ENCODE measurements at regions not wholly inside any gene's neighbourhood (a gene's known extent, or its start where the extent isn't known, plus 50 kb on each side); places are given as distances from the start of the nearest gene placed in this dataset.

DNA sequence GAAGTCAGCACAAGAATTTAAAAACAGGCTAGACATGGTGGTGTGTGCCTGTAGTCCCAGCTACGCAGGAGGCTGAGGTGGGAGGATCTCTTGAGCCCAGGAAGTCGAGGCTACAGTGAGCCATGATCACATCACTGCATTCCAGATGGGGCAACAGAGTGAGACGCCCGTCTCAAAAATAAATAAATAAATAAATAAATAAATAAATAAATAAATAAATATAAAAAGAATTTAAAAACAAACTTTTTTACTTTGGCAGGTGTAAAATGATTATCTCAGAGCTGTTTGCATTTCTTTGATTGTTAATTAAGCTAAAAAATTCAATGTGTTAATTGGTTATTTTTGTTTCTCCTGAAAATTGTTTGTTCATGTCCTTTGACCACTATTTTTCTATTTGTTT lies 97.5 kb upstream of the RPS6KA3 start:
- no peak for DNase-seq

DNA sequence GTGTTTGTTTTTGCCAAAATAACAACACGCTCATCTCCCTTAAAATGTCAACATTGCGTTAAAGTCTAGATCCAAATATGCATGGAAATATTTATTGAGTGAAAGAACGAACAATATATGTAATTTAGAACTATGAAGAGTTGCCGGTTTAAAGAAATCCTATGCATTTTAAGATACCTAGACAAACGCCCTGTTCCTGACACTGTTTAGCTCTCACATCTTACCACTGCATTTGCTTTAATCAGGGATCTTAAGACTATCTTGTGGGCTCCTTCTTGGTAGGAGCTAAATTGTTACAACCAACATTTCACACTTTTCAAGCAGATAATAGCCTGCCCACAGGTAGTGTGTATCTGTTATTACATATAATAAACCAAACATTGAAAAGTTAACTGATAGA lies 96.6 kb upstream of the RPS6KA3 start:
- no peak for DNase-seq

- DNase-seq: no peak
Measured at GRCh38 chrX:20362268-20363267, 95.9 kb upstream of the RPS6KA3 start.

DNA sequence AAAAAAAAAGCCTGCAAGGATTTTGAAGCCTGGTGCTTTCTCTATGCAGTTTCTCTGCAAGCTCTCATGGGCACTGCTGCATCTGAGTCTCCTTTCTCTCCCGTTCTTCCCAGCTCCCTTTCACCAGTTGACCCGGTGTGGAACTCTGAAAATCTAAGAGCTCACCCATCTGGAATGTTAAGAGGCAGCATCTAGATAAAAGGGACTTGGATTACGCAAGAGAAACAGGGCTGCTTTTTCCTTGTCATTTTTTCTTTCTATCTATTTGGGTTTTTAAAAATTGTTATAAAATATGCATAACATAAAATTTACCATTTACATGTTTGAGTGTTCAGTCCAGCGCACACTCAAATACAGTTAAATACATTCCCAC lies 95.2 kb upstream of the RPS6KA3 start:
- DNase-seq: no peak

- no peak for DNase-seq
Measured at GRCh38 chrX:20361081-20361889, 94.6 kb upstream of the RPS6KA3 start.

GRCh38 chrX:20355187-20355586 lies 88.5 kb upstream of the RPS6KA3 start:
- no peak for DNase-seq

DNA sequence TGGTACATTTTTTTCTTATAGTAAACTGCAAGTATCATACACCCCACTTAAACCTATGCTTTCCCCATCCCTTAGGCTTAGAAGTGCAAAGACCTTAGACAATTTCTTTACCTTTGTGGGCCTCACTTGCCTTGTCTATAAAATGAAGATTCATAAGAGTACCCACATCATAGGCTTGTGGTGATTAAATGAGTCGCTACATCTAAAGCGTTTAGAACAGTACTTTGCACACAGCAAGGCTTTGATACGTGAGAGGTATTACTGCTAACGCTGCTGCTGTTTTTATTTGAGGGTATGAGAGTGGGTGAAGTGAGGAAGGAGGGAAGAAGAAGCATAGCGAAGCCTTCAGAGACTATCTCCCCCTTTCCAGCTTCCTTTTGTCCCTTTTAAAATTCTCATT lies 87.8 kb upstream of the RPS6KA3 start:
- no peak for DNase-seq

DNA sequence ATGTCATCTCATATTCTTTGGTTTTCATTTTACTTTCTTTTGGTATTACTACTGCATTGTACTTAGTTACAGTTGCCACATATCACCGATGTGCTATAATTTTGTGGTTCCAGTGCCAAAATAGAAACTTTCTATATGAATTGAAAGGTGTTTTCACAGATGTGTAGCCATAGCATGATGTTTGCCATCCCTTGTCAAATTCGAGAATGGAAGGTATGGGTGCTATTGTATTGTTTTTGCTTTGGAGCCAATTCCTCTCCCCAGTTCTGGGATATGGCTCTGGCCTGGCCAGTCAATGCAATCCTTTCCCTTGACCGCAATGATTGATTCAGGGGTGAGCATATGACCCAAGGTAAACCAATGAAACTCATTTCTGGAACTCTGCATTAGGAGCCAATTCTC lies 86.2 kb upstream of the RPS6KA3 start:
- DNase-seq: no peak

GRCh38 chrX:20352504-20352903 lies 85.8 kb upstream of the RPS6KA3 start:
- DNase-seq: no peak

- DNase-seq: no peak
Measured at GRCh38 chrX:20350596-20350995, 83.9 kb upstream of the RPS6KA3 start.

DNA sequence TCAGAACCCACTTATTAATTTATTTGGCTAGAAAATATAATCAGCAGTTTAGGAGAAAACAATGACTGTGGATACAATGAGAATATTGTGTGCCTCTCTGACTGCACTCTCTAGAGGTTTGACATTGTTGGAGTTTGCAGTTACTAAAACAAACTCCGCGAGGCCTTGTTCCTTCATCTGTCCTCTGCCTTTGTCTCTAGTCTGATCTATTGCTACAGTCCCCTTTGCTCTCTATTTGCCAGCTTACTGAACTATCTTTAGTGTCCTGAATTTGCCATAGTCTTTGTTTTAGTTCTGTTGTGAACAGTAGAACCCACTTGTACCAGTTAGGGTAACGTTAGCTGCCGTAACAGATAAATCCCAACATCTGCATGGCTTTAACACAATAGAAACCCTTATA lies 81.4 kb upstream of the RPS6KA3 start:
- DNase-seq: no peak

DNA sequence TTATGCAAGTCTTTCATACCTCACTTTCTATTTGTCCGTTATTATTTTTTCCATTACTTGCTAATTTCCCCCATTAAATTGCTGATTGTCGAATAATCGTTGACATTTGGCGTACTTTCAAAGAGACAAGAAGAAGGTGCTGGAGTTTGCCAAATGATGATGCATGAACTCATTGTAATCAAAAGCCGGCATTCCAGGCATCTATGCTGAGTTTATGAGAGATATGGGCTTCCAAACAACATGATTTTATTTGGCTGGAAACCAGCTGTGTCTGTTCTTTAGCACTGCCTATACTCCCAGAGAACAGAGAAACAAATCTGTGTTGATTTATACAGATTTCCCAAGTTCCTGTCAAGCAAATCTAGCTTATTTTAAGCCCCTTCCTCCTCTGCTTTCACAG lies 80.8 kb upstream of the RPS6KA3 start:
- DNase-seq: no peak

DNA sequence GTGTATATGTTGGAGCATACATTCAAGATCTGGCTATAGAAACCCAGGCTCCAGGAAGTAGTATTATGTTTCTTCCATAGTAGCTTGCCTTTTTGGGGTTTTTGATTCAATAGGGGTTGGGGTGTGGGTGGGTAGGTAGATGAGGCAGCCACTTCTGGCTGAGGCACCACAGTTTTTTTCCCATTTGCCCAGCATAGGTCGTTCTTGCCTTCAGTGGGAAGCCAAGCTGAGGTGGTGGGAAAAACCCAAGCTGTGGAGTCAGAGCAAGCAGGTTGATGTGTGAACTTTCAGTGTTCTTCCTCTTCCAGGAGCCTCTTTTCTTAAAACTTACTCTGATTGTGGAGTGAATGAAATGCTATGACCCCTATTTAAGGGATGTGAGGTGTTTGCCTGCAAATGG lies 67.0 kb upstream of the RPS6KA3 start:
- no peak for DNase-seq

DNA sequence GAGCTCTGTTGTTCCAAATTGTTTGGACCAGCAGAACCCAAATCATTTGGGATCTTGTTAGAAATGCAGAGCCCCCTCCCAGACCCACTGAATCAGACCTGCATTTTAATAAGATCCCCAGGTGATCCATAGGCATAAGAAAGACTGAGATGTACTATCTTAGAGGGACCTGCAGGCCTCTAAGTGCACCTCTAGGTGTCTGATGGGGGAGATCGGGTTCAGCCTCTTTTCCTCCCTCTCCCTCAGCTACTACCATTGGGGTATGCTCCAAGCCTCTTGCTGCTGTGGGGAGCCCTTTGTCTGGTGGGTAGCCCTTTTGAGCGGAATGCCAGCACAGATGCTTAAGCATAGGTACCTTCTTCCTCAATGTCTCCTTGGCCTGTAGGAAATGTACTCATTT lies 63.8 kb upstream of the RPS6KA3 start:
- DNase-seq: no peak

DNA sequence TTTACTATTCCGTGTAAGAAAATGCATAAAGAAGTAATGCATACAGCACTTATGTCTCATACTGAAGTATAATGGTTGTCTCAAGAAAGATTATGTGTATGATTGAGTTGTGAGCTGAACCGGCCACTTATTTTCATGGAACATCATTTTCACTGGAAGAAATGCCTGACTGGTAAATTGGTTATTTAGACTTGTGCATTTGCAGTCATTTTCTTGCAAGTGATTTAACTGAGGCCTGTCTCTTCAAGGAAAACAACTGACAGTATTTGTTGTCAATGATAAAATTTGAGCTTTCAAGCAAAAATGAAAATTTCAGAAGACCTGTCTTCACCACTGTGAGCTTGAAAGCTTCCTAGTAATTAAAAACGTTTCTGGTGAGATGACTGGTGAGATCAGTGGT lies 62.7 kb upstream of the RPS6KA3 start:
- no peak for DNase-seq

GRCh38 chrX:20325786-20326388 lies 59.2 kb upstream of the RPS6KA3 start:
- no peak for DNase-seq

DNA sequence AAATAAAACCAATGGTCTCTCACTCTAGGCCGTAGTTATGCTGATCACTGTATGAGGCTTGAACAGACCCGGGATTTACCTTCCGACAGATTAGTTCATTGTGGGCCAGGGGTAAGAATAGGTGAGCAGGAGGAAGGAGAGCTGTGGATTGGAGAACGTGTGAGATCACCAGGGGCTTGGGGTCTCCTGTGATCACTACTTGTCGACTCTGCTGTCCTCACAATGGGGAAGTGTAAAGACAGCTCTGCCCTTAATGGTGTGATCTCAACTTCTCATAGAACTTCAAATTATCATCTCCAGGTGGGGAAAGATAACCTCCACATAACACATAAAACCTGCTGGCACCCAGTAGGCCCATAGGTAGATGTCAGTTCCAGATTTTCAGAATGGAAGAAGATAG lies 56.2 kb upstream of the RPS6KA3 start:
- no peak for DNase-seq

DNA sequence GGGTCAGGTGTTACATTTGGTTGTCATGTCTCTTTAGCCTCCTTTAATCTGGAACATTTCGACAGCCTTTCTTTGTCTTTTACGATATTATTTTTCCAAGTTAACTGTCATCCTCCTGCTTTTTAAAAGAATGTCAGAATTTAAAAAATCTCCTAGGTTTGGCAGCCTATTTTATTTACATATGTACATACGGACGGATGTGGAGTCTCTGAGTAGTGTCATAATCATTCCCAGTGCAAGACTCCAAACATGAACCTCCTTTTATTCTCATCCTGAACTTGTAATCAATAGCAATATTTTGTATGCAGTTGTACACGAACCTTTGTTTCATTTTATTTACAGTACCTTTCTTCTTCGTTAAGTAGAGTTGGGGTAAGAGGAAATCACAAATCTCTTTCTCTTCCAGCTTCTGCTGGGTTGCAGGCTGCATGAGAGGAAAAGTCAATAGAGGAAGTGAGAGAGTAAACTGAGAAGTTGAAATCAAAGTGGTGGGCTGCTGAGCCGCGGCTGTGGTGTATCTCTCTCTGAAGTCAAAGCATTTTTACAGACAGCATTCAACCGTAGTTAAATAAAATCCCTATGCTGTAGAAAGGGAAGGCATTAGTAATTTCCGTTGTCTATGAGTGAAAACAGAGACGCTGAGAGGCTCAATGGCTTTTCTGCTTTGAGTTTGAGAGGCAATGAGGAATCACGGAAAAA lies 53.9 kb upstream of the RPS6KA3 start:
- DNase-seq: no peak

- DNase-seq: no peak
Measured at GRCh38 chrX:20319054-20319453, 52.3 kb upstream of the RPS6KA3 start.

DNA sequence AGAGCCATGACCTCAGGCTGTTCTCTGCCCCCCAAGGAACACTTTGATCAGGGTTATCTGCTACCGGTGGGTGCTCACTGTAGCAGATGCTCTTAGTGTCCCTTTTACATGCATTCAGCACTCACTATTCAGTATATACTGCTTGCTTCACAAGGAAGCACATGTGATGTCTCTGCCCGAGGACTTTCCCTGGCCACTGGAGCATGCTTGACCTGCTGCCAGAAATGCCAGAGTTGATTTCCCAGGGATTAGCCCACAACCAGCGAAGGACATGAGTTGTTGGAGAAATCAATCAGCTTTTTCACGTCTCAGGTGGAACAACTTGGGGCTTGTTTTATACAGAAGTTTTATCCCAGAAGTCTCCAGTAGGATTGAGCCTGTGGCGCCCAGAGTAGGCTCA lies 51.2 kb upstream of the RPS6KA3 start:
- DNase-seq: no peak
